Upper lobe of left lung (tissue), 4 donors: ENCODE measurements at regions not wholly inside any gene's neighbourhood (a gene's known extent, or its start where the extent isn't known, plus 50 kb on each side); places are given as distances from the start of the nearest gene placed in this dataset.

Experiments
- CTCF ChIP-seq, 6 experiments: fragments of 450-650 bp in 4 of 6; fragments of 200-600 bp in 2 of 6; sonication (generic) in 2 of 6; IDR thresholded peaks; one replicate each; pipeline ENCODE4 v1.5.1; 2016 to 2019; ENCODE audit warnings: antibody characterized with exemption in 6 of 6
- POLR2A ChIP-seq, 4 donors: fragments of 450-650 bp; IDR thresholded peaks; one replicate each; pipeline ENCODE4 v1.5.1; 2016 to 2017; ENCODE audit warnings: antibody characterized with exemption in 4 of 4, mild to moderate bottlenecking in 2 of 4
- POLR2AphosphoS5 ChIP-seq, 2 donors: sonication (generic); formaldehyde crosslinking; IDR thresholded peaks; one replicate each; pipeline ENCODE4 v1.5.1; 2017; ENCODE audit warnings: antibody characterized with exemption in 2 of 2

- TF ChIP-seq CTCF (IDR thresholded peaks at IDR 0.05): no peak
- no peak for TF ChIP-seq POLR2A (IDR thresholded peaks at IDR 0.05)
- no peak for TF ChIP-seq POLR2AphosphoS5 (IDR thresholded peaks at IDR 0.05)
Observed at GRCh38 chr5:132130918-132131715, 57.5 kb downstream of the CSF2 start.
